ENCODE measurements at regions not wholly inside any gene's neighbourhood (a gene's known extent, or its start where the extent isn't known, plus 50 kb on each side); places are given as distances from the start of the nearest gene placed in this dataset.
"Not testable (repeated sequence)": the region's sequence is repeated elsewhere in the genome, so short reads cannot be mapped to it uniquely, and the experiment has no call there.

GRCh38 chr5:60487885-60488442 is 212.0 kb downstream of the DEPDC1B start:
- DNase-seq = no peak

- no peak for DNase-seq
These were observed 212.5 kb downstream of the DEPDC1B start for GRCh38 chr5:60487476-60487875.

- DNase-seq = no peak
These were observed 214.6 kb downstream of the DEPDC1B start for GRCh38 chr5:60485361-60485760.

- DNase-seq = no peak
These were observed 216.9 kb downstream of the DEPDC1B start for GRCh38 chr5:60483050-60483449.

- DNase-seq = no peak
These were observed 217.7 kb downstream of the DEPDC1B start for GRCh38 chr5:60482301-60482700.

GRCh38 chr5:60479542-60479941 is 220.4 kb downstream of the DEPDC1B start:
- DNase-seq = no peak

- no peak for DNase-seq
These were observed 222.1 kb downstream of the DEPDC1B start for GRCh38 chr5:60477849-60478248.

GRCh38 chr5:60473654-60474053 is 226.3 kb downstream of the DEPDC1B start:
- DNase-seq = no peak

- not testable (repeated sequence) for DNase-seq
These were observed 226.9 kb downstream of the DEPDC1B start for GRCh38 chr5:60473027-60473426.

GRCh38 chr5:60470881-60471280 is 229.1 kb downstream of the DEPDC1B start:
- no peak for DNase-seq

- no peak for DNase-seq
These were observed 230.7 kb downstream of the DEPDC1B start for GRCh38 chr5:60469286-60469685.

- DNase-seq = no peak
These were observed 236.6 kb downstream of the DEPDC1B start for GRCh38 chr5:60463179-60463868.

GRCh38 chr5:60458666-60459065 is 241.3 kb downstream of the DEPDC1B start:
- DNase-seq = no peak

GRCh38 chr5:60457233-60457632 is 242.7 kb downstream of the DEPDC1B start:
- DNase-seq = no peak

- DNase-seq = no peak
These were observed 244.4 kb downstream of the DEPDC1B start for GRCh38 chr5:60455589-60455988.

GRCh38 chr5:60454277-60454676 is 245.7 kb downstream of the DEPDC1B start:
- not testable (repeated sequence) for DNase-seq

GRCh38 chr5:60453186-60453976 is 246.6 kb downstream of the DEPDC1B start:
- DNase-seq = no peak

GRCh38 chr5:60448600-60448999 is 251.4 kb downstream of the DEPDC1B start:
- no peak for DNase-seq

GRCh38 chr5:60447488-60447920 is 252.5 kb downstream of the DEPDC1B start:
- DNase-seq = no peak

- no peak for DNase-seq
These were observed 253.0 kb downstream of the DEPDC1B start for GRCh38 chr5:60446917-60447316.

- no peak for DNase-seq
These were observed 254.0 kb downstream of the DEPDC1B start for GRCh38 chr5:60445921-60446320.

- DNase-seq = no peak
These were observed 254.5 kb downstream of the DEPDC1B start for GRCh38 chr5:60445427-60445826.

GRCh38 chr5:60444661-60445360 is 255.2 kb downstream of the DEPDC1B start:
- no peak for DNase-seq
